H9 (cell line): ENCODE measurements at regions not wholly inside any gene's neighbourhood (a gene's known extent, or its start where the extent isn't known, plus 50 kb on each side); places are given as distances from the start of the nearest gene placed in this dataset.
A peak's percentile ranks its signal among the peaks of the same experiment; 100 is the strongest.

Experiments used
- DNase-seq: peaks from one replicate; pipeline ENCODE4 v3.0.0-alpha.2; 2017
- H2AFZ ChIP-seq: one replicate; pipeline ENCODE4 v1.6.1; 2013; ENCODE audit warnings: mild to moderate bottlenecking, low read length, control low read depth, moderate library complexity
- H2AK5ac ChIP-seq: 2 replicates; pipeline ENCODE4 v1.6.1; 2013; ENCODE audit warnings: low read length, control low read depth, mixed read lengths; ENCODE audit not compliant: insufficient read length
- H2BK120ac ChIP-seq: one replicate; pipeline ENCODE4 v1.6.1; 2013; ENCODE audit warnings: low read depth, mild to moderate bottlenecking, low read length, control low read depth, inconsistent platforms; ENCODE audit not compliant: poor library complexity, severe bottlenecking
- H2BK12ac ChIP-seq: 2 replicates; pipeline ENCODE4 v1.6.1; 2013; ENCODE audit warnings: low read length, control low read depth, mixed read lengths, low read depth; ENCODE audit not compliant: insufficient read length
- H2BK15ac ChIP-seq: 2 replicates; pipeline ENCODE4 v1.6.1; 2013; ENCODE audit warnings: low read depth, low read length, control low read depth
- H2BK20ac ChIP-seq: one replicate; pipeline ENCODE4 v1.6.1; 2013; ENCODE audit warnings: low read depth, mild to moderate bottlenecking, low read length, control low read depth, inconsistent platforms; ENCODE audit not compliant: poor library complexity, severe bottlenecking
- H2BK5ac ChIP-seq: 2 replicates; pipeline ENCODE4 v1.6.1; 2013; ENCODE audit warnings: low read length, control low read depth, mixed read lengths; ENCODE audit not compliant: insufficient read length
- H3K14ac ChIP-seq: 2 replicates; pipeline ENCODE4 v1.6.1; 2013; ENCODE audit warnings: low read length, control low read depth; ENCODE audit not compliant: insufficient read depth
- H3K18ac ChIP-seq: 2 replicates; pipeline ENCODE4 v1.6.1; 2013; ENCODE audit warnings: low read depth, mild to moderate bottlenecking, mixed read lengths, low read length, control low read depth; ENCODE audit not compliant: insufficient read length
- H3K23ac ChIP-seq: 2 replicates; pipeline ENCODE4 v1.6.1; 2013; ENCODE audit warnings: low read length, control low read depth, mixed read lengths, low read depth; ENCODE audit not compliant: insufficient read length
- H3K23me2 ChIP-seq: 2 replicates; pipeline ENCODE4 v1.6.1; 2013; ENCODE audit warnings: low read depth, mild to moderate bottlenecking, mixed read lengths, low read length, control low read depth; ENCODE audit not compliant: insufficient read length, poor library complexity, severe bottlenecking
- H3K27ac ChIP-seq: 2 replicates; pipeline ENCODE4 v1.5.1; 2013; ENCODE audit warnings: low read length, control low read depth, mixed read lengths, low read depth; ENCODE audit not compliant: insufficient read length
- H3K27me3 ChIP-seq: 2 replicates; pipeline ENCODE4 v1.6.1; 2013; ENCODE audit warnings: low read length, control low read depth, inconsistent platforms; ENCODE audit not compliant: insufficient read depth
- H3K4ac ChIP-seq: 2 replicates; pipeline ENCODE4 v1.6.1; 2013; ENCODE audit warnings: low read depth, mild to moderate bottlenecking, control low read depth, inconsistent platforms, low read length, moderate library complexity
- H3K4me1 ChIP-seq: 2 replicates; pipeline ENCODE4 v1.6.1; 2013; ENCODE audit warnings: low read length, control low read depth, inconsistent platforms; ENCODE audit not compliant: insufficient read depth
- H3K4me2 ChIP-seq: 2 replicates; pipeline ENCODE4 v1.6.1; 2013; ENCODE audit warnings: low read length, control low read depth, mixed read lengths; ENCODE audit not compliant: insufficient read length, insufficient read depth
- H3K56ac ChIP-seq: 2 replicates; pipeline ENCODE4 v1.6.1; 2013; ENCODE audit warnings: low read depth, mild to moderate bottlenecking, mixed read lengths, low read length, control low read depth; ENCODE audit not compliant: insufficient read length
- H3K79me1 ChIP-seq: 2 replicates; pipeline ENCODE4 v1.6.1; 2013; ENCODE audit warnings: low read depth, mild to moderate bottlenecking, moderate library complexity, low read length, control low read depth, inconsistent platforms; ENCODE audit not compliant: insufficient read depth, poor library complexity, severe bottlenecking
- H3K79me2 ChIP-seq: 2 replicates; pipeline ENCODE4 v1.6.1; 2013; ENCODE audit warnings: low read length, control low read depth, inconsistent platforms; ENCODE audit not compliant: insufficient read depth
- H3K9ac ChIP-seq: 2 replicates; pipeline ENCODE4 v1.6.1; 2013; ENCODE audit warnings: low read length, control low read depth, mixed read lengths; ENCODE audit not compliant: insufficient read length; ENCODE audit errors: extremely low read depth
- H3K9me3 ChIP-seq: one replicate; pipeline ENCODE4 v1.6.1; 2013; ENCODE audit warnings: low read depth, low read length, inconsistent platforms; ENCODE audit not compliant: control insufficient read depth
- H3T11ph ChIP-seq: one replicate; pipeline ENCODE4 v1.6.1; 2013; ENCODE audit warnings: mild to moderate bottlenecking, low read length, control low read depth, inconsistent platforms
- H4K20me1 ChIP-seq: one replicate; pipeline ENCODE4 v1.6.1; 2013; ENCODE audit not compliant: control insufficient read depth, insufficient read length, insufficient read depth
- H4K5ac ChIP-seq: 2 replicates; pipeline ENCODE4 v1.6.1; 2013; ENCODE audit warnings: low read depth, mild to moderate bottlenecking, mixed read lengths, low read length, control low read depth; ENCODE audit not compliant: insufficient read length
- H4K8ac ChIP-seq: replicated peaks from 2 replicates; pipeline ENCODE4 v1.6.1; 2013; ENCODE audit warnings: low read length, control low read depth, mixed read lengths, low read depth; ENCODE audit not compliant: insufficient read length
- H4K91ac ChIP-seq: 2 replicates; pipeline ENCODE4 v1.6.1; 2013; ENCODE audit warnings: low read depth, mild to moderate bottlenecking, moderate library complexity, mixed read lengths, low read length, control low read depth; ENCODE audit not compliant: insufficient read length
- H3K27ac Mint-ChIP-seq, 3 experiments: 2 replicates in 2 of 3; 3 replicates in 1 of 3; pipeline ENCODE4 v1.8.0; 2020 to 2021; ENCODE audit warnings: mixed read lengths in 3 of 3, mild to moderate bottlenecking in 1 of 3, moderate library complexity in 1 of 3
- H3K27me3 Mint-ChIP-seq: 2 replicates; pipeline ENCODE4 v1.8.0; 2021; ENCODE audit warnings: low read depth, mild to moderate bottlenecking, moderate library complexity, mixed read lengths
- H3K36me3 Mint-ChIP-seq, 3 experiments: 2 replicates in 2 of 3; 3 replicates in 1 of 3; pipeline ENCODE4 v1.8.0; 2020 to 2021; ENCODE audit warnings: low read depth in 3 of 3, mixed read lengths in 3 of 3; ENCODE audit not compliant: insufficient read depth in 1 of 3
- H3K4me1 Mint-ChIP-seq, 2 experiments: 2 replicates each; pipeline ENCODE4 v1.8.0; 2020; ENCODE audit warnings: mixed read lengths in 2 of 2
- H3K4me3 Mint-ChIP-seq, 2 experiments: 2 replicates in 1 of 2; 3 replicates in 1 of 2; pipeline ENCODE4 v1.8.0; 2020 to 2021; ENCODE audit warnings: mild to moderate bottlenecking in 2 of 2, mixed read lengths in 2 of 2, moderate library complexity in 1 of 2
- H3K9me3 Mint-ChIP-seq, 2 experiments: 2 replicates in 1 of 2; 3 replicates in 1 of 2; pipeline ENCODE4 v1.8.0; 2020; ENCODE audit warnings: mild to moderate bottlenecking in 2 of 2, mixed read lengths in 2 of 2, moderate library complexity in 1 of 2
- CTCF ChIP-seq: fragments of 200-600 bp; sonication (generic); conservative IDR thresholded peaks from 3 replicates; pipeline ENCODE4 v1.8.0; 2021; ENCODE audit warnings: antibody characterized with exemption, mild to moderate bottlenecking
- WGBS: extraction: QIAGEN DNeasy Blood & Tissue Kit; methylation state at CpG from one replicate; pipeline ENCODE4 v1.1.7; 2013; ENCODE audit warnings: missing lambda C conversion rate, low lambda C conversion rate, mixed read lengths; ENCODE audit not compliant: insufficient read length; ENCODE audit errors: extremely low coverage; 5-methylcytosine and 5-hydroxymethylcytosine counted together

GRCh38 chrX:3788494-3789233 is 75.2 kb upstream of the PRKX start:
- no peak overlapping the region for H3K9ac ChIP-seq
- H3K4me2 ChIP-seq = peak overlapping the region; percentile 50
- no peak overlapping the region for H2BK5ac ChIP-seq
- no peaks in the 10 kb centered on the region for H3K79me1 ChIP-seq
- peak overlapping the region; percentile 45; the same call in 1 of the 2 replicates for H3K14ac ChIP-seq
- peak overlapping the region in 2 of 3 experiments; percentile 67 to 95; a peak in 5 of 7 replicates for H3K27ac Mint-ChIP-seq
- no peak overlapping the region for H2AK5ac ChIP-seq
- TF ChIP-seq CTCF = peak; percentile 69
- H4K5ac ChIP-seq = no peak overlapping the region
- H3K9me3 Mint-ChIP-seq = no peaks in the 10 kb centered on the region; a peak in 1 of 5 replicates
- H3K27me3 ChIP-seq = no peaks in the 10 kb centered on the region
- H2BK120ac ChIP-seq = no peak overlapping the region
- no peak overlapping the region for H4K8ac ChIP-seq
- no peaks in the 10 kb centered on the region for H3K9me3 ChIP-seq
- no peak overlapping the region for H4K91ac ChIP-seq
- H3K36me3 Mint-ChIP-seq = no peaks in the 10 kb centered on the region
- H3K79me2 ChIP-seq = no peaks in the 10 kb centered on the region
- no peaks in the 10 kb centered on the region for H4K20me1 ChIP-seq
- no peak overlapping the region for H3K27ac ChIP-seq
- no peaks in the 10 kb centered on the region for H3K23me2 ChIP-seq
- H3K23ac ChIP-seq = no peak overlapping the region
- H3K4me1 ChIP-seq = peaks cover 2% of the 10 kb centered on the region; the same call in 1 of the 2 replicates
- H2AFZ ChIP-seq = no peak overlapping the region
- WGBS = no CpG with 5 or more reads among the region's 10 CpGs
- H3K27me3 Mint-ChIP-seq = peaks cover 13% of the 10 kb centered on the region
- no peak overlapping the region for H2BK20ac ChIP-seq
- H3K4ac ChIP-seq = no peak overlapping the region
- peak overlapping the region; percentile 45 for H3K18ac ChIP-seq
- peak overlapping the region; percentile 52 to 71 for H3K4me3 Mint-ChIP-seq
- H3K56ac ChIP-seq = no peak overlapping the region
- H3T11ph ChIP-seq = no peak overlapping the region
- peaks cover 21 to 23% of the 10 kb centered on the region in 2 experiments for H3K4me1 Mint-ChIP-seq
- H2BK12ac ChIP-seq = no peak overlapping the region
- DNase-seq = peak; percentile 58
- H2BK15ac ChIP-seq = no peak overlapping the region
